IMR-90 (cell line): ENCODE measurements at regions not wholly inside any gene's neighbourhood (a gene's known extent, or its start where the extent isn't known, plus 50 kb on each side); places are given as distances from the start of the nearest gene placed in this dataset.
A peak's percentile ranks its signal among the peaks of the same experiment; 100 is the strongest.

Source experiments
- ATAC-seq: fragments of 200-7000 bp; cut with Tn5 transposase; 2 replicates; pipeline ENCODE4 v1.9.1; 2020; ENCODE audit warnings: low read depth, mild to moderate bottlenecking, moderate library complexity
- BruUV-seq: library from RNA; stranded (reverse); fragments of 400-500 nt; replicated peaks from 2 replicates; lab custom pipeline; 2021; lab: Mats Ljungman, UMichigan
- CTCF ChIA-PET: fragments of 300-600 bp; formaldehyde crosslinking; extraction: SDS; loops from one replicate; lab custom pipeline; 2021; ENCODE audit warnings: antibody characterized with exemption; lab: Yijun Ruan, JAX
- POLR2A ChIA-PET: fragments of 300-600 bp; sonication (Branson Sonifier 250); formaldehyde crosslinking; loops from one replicate; lab custom pipeline; 2022; ENCODE audit warnings: antibody characterized with exemption; ENCODE audit not compliant: unreplicated experiment; lab: Charles Lee
- DNase-seq: peaks from one replicate; pipeline ENCODE4 v3.0.0; 2013
- H2AFZ ChIP-seq: replicated peaks from 2 replicates; pipeline ENCODE3; 2013; ENCODE audit warnings: low read length, mild to moderate bottlenecking; ENCODE audit not compliant: poor library complexity
- H2AK5ac ChIP-seq: 2 replicates; pipeline ENCODE4 v1.6.1; 2013; ENCODE audit warnings: low read depth, low read length, inconsistent platforms
- H2AK9ac ChIP-seq: replicated peaks from 2 replicates; pipeline ENCODE3; 2013; ENCODE audit warnings: mild to moderate bottlenecking, low read depth, low read length, moderate library complexity; ENCODE audit not compliant: poor library complexity
- H2BK120ac ChIP-seq: 2 replicates; pipeline ENCODE4 v1.6.1; 2013; ENCODE audit warnings: low read depth, low read length, inconsistent platforms
- H2BK15ac ChIP-seq: 3 replicates; pipeline ENCODE4 v1.6.1; 2013; ENCODE audit warnings: low read depth, low read length, inconsistent platforms
- H2BK20ac ChIP-seq: 2 replicates; pipeline ENCODE4 v1.6.1; 2013; ENCODE audit warnings: low read depth, mild to moderate bottlenecking, inconsistent platforms, low read length, moderate library complexity
- H2BK5ac ChIP-seq: 2 replicates; pipeline ENCODE4 v1.6.1; 2013; ENCODE audit warnings: mild to moderate bottlenecking, low read depth, low read length, inconsistent platforms; ENCODE audit not compliant: poor library complexity, severe bottlenecking
- H3K14ac ChIP-seq: replicated peaks from 2 replicates; pipeline ENCODE4 v1.6.1; 2013; ENCODE audit warnings: low read depth, low read length, inconsistent platforms
- H3K18ac ChIP-seq: 2 replicates; pipeline ENCODE4 v1.6.1; 2013; ENCODE audit warnings: low read depth, low read length, control low read depth
- H3K23ac ChIP-seq: 2 replicates; pipeline ENCODE4 v1.6.1; 2013; ENCODE audit warnings: low read depth, low read length, inconsistent platforms
- H3K27ac ChIP-seq: 2 replicates; pipeline ENCODE4 v1.5.1; 2013; ENCODE audit warnings: mild to moderate bottlenecking, control low read depth, low read length; ENCODE audit not compliant: insufficient read depth
- H3K27me3 ChIP-seq: 2 replicates; pipeline ENCODE4 v1.6.1; 2013; ENCODE audit warnings: low read length; ENCODE audit not compliant: control insufficient read depth, insufficient read depth
- H3K36me3 ChIP-seq: 2 replicates; pipeline ENCODE4 v1.6.1; 2013; ENCODE audit warnings: low read length, mixed read lengths; ENCODE audit not compliant: control insufficient read depth, insufficient read depth
- H3K4ac ChIP-seq: 2 replicates; pipeline ENCODE4 v1.6.1; 2013; ENCODE audit warnings: low read depth, low read length, inconsistent platforms
- H3K4me1 ChIP-seq: 2 replicates; pipeline ENCODE4 v1.6.1; 2013; ENCODE audit warnings: low read length, mixed read lengths; ENCODE audit not compliant: control insufficient read depth, insufficient read depth
- H3K4me2 ChIP-seq: 2 replicates; pipeline ENCODE4 v1.6.1; 2013; ENCODE audit warnings: low read depth, mild to moderate bottlenecking, control low read depth, low read length, moderate library complexity
- H3K4me3 ChIP-seq: 2 replicates; pipeline ENCODE4 v1.5.1; 2013; ENCODE audit warnings: low read depth, mild to moderate bottlenecking, control low read depth, low read length, moderate library complexity; ENCODE audit not compliant: insufficient read depth
- H3K56ac ChIP-seq: 2 replicates; pipeline ENCODE4 v1.6.1; 2013; ENCODE audit warnings: low read length, inconsistent platforms; ENCODE audit not compliant: insufficient read depth; ENCODE audit errors: extremely low read depth
- H3K79me1 ChIP-seq, 2 experiments: 2 replicates each; pipeline ENCODE4 v1.6.1; 2013; ENCODE audit warnings: low read length in 2 of 2, inconsistent platforms in 1 of 2, low read depth in 1 of 2
- H3K9ac ChIP-seq: 2 replicates; pipeline ENCODE4 v1.6.1; 2013; ENCODE audit warnings: low read depth, low read length, control low read depth
- H3K9me1 ChIP-seq: 2 replicates; pipeline ENCODE4 v1.6.1; 2013; ENCODE audit warnings: low read length, inconsistent platforms; ENCODE audit not compliant: insufficient read depth
- H3K9me3 ChIP-seq: 2 replicates; pipeline ENCODE4 v1.6.1; 2013; ENCODE audit warnings: low read length; ENCODE audit not compliant: control insufficient read depth, insufficient read depth
- H4K20me1 ChIP-seq: 2 replicates; pipeline ENCODE4 v1.6.1; 2013; ENCODE audit warnings: low read length, inconsistent platforms; ENCODE audit not compliant: insufficient read depth
- H4K5ac ChIP-seq: 2 replicates; pipeline ENCODE4 v1.6.1; 2013; ENCODE audit warnings: mild to moderate bottlenecking, low read depth, low read length, control low read depth
- H4K8ac ChIP-seq, 2 experiments: 2 replicates each; pipeline ENCODE4 v1.6.1; 2013; ENCODE audit warnings: low read depth in 2 of 2, low read length in 2 of 2, control low read depth in 1 of 2, inconsistent platforms in 1 of 2
- H4K91ac ChIP-seq: 2 replicates; pipeline ENCODE4 v1.6.1; 2013; ENCODE audit warnings: low read depth, low read length, inconsistent platforms; ENCODE audit not compliant: insufficient read depth
- BHLHE40 ChIP-seq: fragments of 150-350 bp; IDR thresholded peaks from 2 replicates; pipeline ENCODE4 v1.6.1; 2016; ENCODE audit warnings: mild to moderate bottlenecking, low read depth, low read length
- FOS ChIP-seq: fragments of 150-350 bp; IDR thresholded peaks from 2 replicates; pipeline ENCODE4 v1.6.1; 2016; ENCODE audit warnings: low read depth, low read length
- MAFK ChIP-seq: IDR thresholded peaks from 2 replicates; pipeline ENCODE4 v1.6.1; 2012; ENCODE audit warnings: low read depth, low read length, improper control_type of control experiment
- POLR2A ChIP-seq: IDR thresholded peaks from 2 replicates; pipeline ENCODE4 v1.6.1; 2012; ENCODE audit warnings: mild to moderate bottlenecking, low read depth, low read length
- dilution Hi-C: fragments of 300-500 bp; cut with HindIII; formaldehyde crosslinking; loops from one replicate; pipeline ENCODE4 v1.14.3; 2018; ENCODE audit warnings: low sequenced_read_pairs; ENCODE audit not compliant: unreplicated experiment
- in situ Hi-C: fragments of 300-500 bp; cut with MboI; formaldehyde crosslinking; loops from 3 replicates; pipeline ENCODE4 v1.14.3; 2019; ENCODE audit warnings: low sequenced_read_pairs, inconsistent platforms, mixed read lengths
- intact Hi-C: fragments of 100-400 bp; cut with micrococcal nuclease; formaldehyde crosslinking; loops from 2 replicates; pipeline ENCODE4 v1.10.0; 2022
- TF ChIP-seq, protein P1 (sequence below): fragments of 150-350 bp; IDR thresholded peaks from 2 replicates; pipeline ENCODE4 v1.6.1; 2016; ENCODE audit warnings: low read depth, mild to moderate bottlenecking, low read length, moderate library complexity, borderline replicate concordance

DNA sequence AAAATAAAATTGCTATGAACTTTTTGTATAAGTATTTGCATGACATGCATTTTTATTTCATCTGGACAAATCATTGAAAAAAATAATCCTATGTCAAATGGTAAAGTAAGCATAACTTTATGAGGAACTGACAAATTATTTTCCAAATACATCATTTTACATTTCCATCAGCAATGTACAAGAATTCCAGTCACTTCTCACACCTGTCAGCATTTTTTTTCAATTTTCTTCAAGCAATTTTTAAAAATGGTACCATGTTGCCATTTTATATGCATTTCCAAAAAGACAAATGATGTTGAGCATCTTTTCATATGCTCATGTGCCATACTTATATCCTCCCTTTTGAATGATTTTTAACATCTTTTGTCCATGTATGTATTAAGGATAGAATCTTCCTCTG, 961.7 kb upstream of the PIK3C3 start:
- Histone ChIP-seq H2BK120ac (no peak overlapping the region), H3K79me1 (no peaks in the 10 kb centered on the region), H4K20me1 (no peaks in the 10 kb centered on the region), H3K23ac (no peak overlapping the region), H2BK15ac (no peak overlapping the region), H3K4me2 (no peak overlapping the region), H3K14ac (no peak overlapping the region), H3K9me1 (no peaks in the 10 kb centered on the region), H3K4me3 (no peak overlapping the region), H3K9ac (no peak overlapping the region), H3K4ac (no peak overlapping the region), H2BK20ac (no peak overlapping the region), H3K18ac (no peak overlapping the region), H2AK9ac (no peak overlapping the region), H3K36me3 (no peaks in the 10 kb centered on the region), H4K91ac (no peak overlapping the region), H2AK5ac (no peak overlapping the region), H2BK5ac (no peak overlapping the region), H4K8ac (no peak overlapping the region), H2AFZ (no peak overlapping the region), H3K56ac (no peak overlapping the region), H3K27me3 (no peaks in the 10 kb centered on the region), H3K27ac (no peak overlapping the region), H3K9me3 (no peaks in the 10 kb centered on the region), H4K5ac (no peak overlapping the region), H3K4me1 (no peaks in the 10 kb centered on the region)
- BruUV-seq = no TSS peak
- dilution Hi-C loops (no loop called here), in situ Hi-C loops (no loop called here), intact Hi-C loops (no loop called here)
- ATAC-seq (no peak), DNase-seq (no peak)
- no peak for TF ChIP-seq BHLHE40
- TF ChIP-seq, protein P1, sequence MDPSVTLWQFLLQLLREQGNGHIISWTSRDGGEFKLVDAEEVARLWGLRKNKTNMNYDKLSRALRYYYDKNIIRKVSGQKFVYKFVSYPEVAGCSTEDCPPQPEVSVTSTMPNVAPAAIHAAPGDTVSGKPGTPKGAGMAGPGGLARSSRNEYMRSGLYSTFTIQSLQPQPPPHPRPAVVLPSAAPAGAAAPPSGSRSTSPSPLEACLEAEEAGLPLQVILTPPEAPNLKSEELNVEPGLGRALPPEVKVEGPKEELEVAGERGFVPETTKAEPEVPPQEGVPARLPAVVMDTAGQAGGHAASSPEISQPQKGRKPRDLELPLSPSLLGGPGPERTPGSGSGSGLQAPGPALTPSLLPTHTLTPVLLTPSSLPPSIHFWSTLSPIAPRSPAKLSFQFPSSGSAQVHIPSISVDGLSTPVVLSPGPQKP = no peak
- TF ChIP-seq FOS = no peak
- peak; percentile 70 for TF ChIP-seq MAFK
- TF ChIP-seq POLR2A = no peak
- CTCF ChIA-PET = no interaction called here
- POLR2A ChIA-PET = no interaction called here
